Stimulated activated CD4-positive, alpha-beta T cell treated with anti-CD3 and anti-CD28 coated beads, Interleukin-2, amount 100 ng/mL, for 48 hours (primary cell): ENCODE measurements at regions not wholly inside any gene's neighbourhood (a gene's known extent, or its start where the extent isn't known, plus 50 kb on each side); places are given as distances from the start of the nearest gene placed in this dataset.

ENCODE experiments used
- DNase-seq, 2 donors: peaks; one replicate each; pipeline ENCODE4 v3.0.0-alpha.2; 2020

GRCh38 chr2:129756276-129756675 is 223.2 kb upstream of the RAB6C start:
- DNase-seq = no peak

GRCh38 chr2:129757366-129757914 is 222.0 kb upstream of the RAB6C start:
- DNase-seq = no peak

- no peak for DNase-seq
These were observed 221.3 kb upstream of the RAB6C start for GRCh38 chr2:129757915-129758783.

- DNase-seq = no peak
These were observed 220.5 kb upstream of the RAB6C start for GRCh38 chr2:129758784-129759471.

- no peak for DNase-seq
These were observed 219.9 kb upstream of the RAB6C start for GRCh38 chr2:129759472-129760010.

- DNase-seq = no peak
These were observed 218.8 kb upstream of the RAB6C start for GRCh38 chr2:129760669-129761068.

GRCh38 chr2:129761569-129762021 is 217.9 kb upstream of the RAB6C start:
- no peak for DNase-seq

- DNase-seq = no peak
These were observed 216.9 kb upstream of the RAB6C start for GRCh38 chr2:129762386-129763189.

- DNase-seq = no peak
These were observed 216.1 kb upstream of the RAB6C start for GRCh38 chr2:129763190-129763846.

- DNase-seq = no peak
These were observed 215.5 kb upstream of the RAB6C start for GRCh38 chr2:129763966-129764365.

GRCh38 chr2:129764376-129765325 is 214.8 kb upstream of the RAB6C start:
- no peak for DNase-seq

- DNase-seq = no peak
These were observed 214.2 kb upstream of the RAB6C start for GRCh38 chr2:129765326-129765677.

GRCh38 chr2:129765678-129766351 is 213.7 kb upstream of the RAB6C start:
- DNase-seq = no peak

GRCh38 chr2:129766374-129766993 is 213.0 kb upstream of the RAB6C start:
- no peak for DNase-seq

GRCh38 chr2:129767346-129768035 is 212.0 kb upstream of the RAB6C start:
- DNase-seq = no peak

- no peak for DNase-seq
These were observed 211.5 kb upstream of the RAB6C start for GRCh38 chr2:129768036-129768386.

GRCh38 chr2:129768485-129769184 is 210.8 kb upstream of the RAB6C start:
- no peak for DNase-seq

- DNase-seq = no peak
These were observed 210.1 kb upstream of the RAB6C start for GRCh38 chr2:129769185-129769991.
